ENCODE measurements at regions not wholly inside any gene's neighbourhood (a gene's known extent, or its start where the extent isn't known, plus 50 kb on each side); places are given as distances from the start of the nearest gene placed in this dataset.

DNA sequence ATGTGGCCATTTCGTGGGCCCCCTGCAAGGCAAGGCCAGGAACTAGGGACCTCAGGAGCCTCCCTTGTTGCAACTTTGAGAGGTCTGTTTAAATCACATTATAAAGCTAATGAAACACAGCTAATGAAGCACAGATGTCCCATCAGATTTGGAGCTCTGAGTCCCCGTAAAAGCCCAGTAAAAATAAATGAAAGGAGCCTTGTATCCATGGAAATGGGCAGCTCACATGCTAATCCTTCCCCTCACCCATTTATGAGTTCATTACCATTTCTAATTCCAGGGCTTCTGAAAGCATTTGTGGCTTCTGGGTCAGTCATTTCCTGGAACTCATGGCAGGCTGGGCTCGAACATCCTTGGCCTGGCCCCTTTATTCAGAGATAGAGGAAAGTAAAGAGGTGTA is 274.8 kb downstream of the SS18 start:
- no peak for DNase-seq
- Histone ChIP-seq H3K36me3 (ENCODE audit: control insufficient read depth in 3 of 3, insufficient read depth in 2 of 3, low read depth in 1 of 3, low read length in 3 of 3) (no peaks in the 10 kb centered on the region), H3K9me3 (ENCODE audit: control insufficient read depth in 2 of 2, insufficient read depth in 1 of 2, low read depth in 1 of 2, low read length in 1 of 2) (no peaks in the 10 kb centered on the region), H3K27me3 (ENCODE audit: control insufficient read depth in 3 of 3, insufficient read depth in 3 of 3, low read length in 3 of 3) (no peaks in the 10 kb centered on the region), H3K4me1 (ENCODE audit: control insufficient read depth in 3 of 3, insufficient read depth in 2 of 3, low read depth in 1 of 3, low read length in 2 of 3) (no peaks in the 10 kb centered on the region), H3K4me3 (ENCODE audit: low read depth in 1 of 3, low read length in 3 of 3) (no peak overlapping the region), H3K27ac (ENCODE audit: low read depth in 1 of 3, low read length in 2 of 3) (no peak overlapping the region)
- WGBS, 3 donors = 78 to 84% (median 83%) methylated on average over 3 of the region's 3 CpGs
- no peak for FAIRE-seq

DNA sequence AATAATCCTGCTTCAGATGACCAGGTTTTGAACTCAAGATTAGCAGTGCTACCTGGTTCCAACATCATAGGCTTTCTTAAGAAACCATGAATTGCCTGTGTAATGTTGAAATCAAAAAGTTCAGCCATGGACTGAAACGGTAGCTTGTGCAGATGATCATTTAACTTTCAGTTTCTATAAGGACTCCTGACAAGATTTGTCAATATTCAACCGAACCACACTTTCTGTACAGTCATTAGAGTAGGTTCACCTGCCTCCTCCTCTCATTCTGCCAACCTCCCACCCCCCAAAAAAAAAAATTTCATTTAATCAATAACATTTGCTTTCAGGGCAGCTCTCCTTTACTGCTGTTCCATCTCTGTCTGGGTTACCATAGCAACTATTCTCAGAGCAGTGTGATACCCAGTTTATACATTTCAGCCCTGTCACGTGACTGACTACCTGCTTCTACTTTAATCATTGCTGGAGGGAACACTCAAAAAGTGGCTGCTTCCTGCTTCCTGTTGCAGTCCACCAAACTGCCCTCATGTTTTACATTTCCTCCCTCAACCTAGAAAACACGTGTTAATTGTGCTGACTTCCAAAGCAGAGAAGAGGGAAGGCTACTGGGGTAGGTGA is 275.5 kb downstream of the SS18 start:
- Histone ChIP-seq H3K27ac (ENCODE audit: low read depth in 1 of 3, low read length in 2 of 3) (no peak overlapping the region), H3K9me3 (ENCODE audit: control insufficient read depth in 2 of 2, insufficient read depth in 1 of 2, low read depth in 1 of 2, low read length in 1 of 2) (no peaks in the 10 kb centered on the region), H3K4me3 (ENCODE audit: low read depth in 1 of 3, low read length in 3 of 3) (no peak overlapping the region), H3K4me1 (ENCODE audit: control insufficient read depth in 3 of 3, insufficient read depth in 2 of 3, low read depth in 1 of 3, low read length in 2 of 3) (no peaks in the 10 kb centered on the region), H3K27me3 (ENCODE audit: control insufficient read depth in 3 of 3, insufficient read depth in 3 of 3, low read length in 3 of 3) (no peaks in the 10 kb centered on the region), H3K36me3 (ENCODE audit: control insufficient read depth in 3 of 3, insufficient read depth in 2 of 3, low read depth in 1 of 3, low read length in 3 of 3) (no peaks in the 10 kb centered on the region)
- WGBS, 3 donors = 19 to 38% (median 23%) methylated on average over 4 of the region's 4 CpGs
- FAIRE-seq (no peak), DNase-seq (no peak)

DNA sequence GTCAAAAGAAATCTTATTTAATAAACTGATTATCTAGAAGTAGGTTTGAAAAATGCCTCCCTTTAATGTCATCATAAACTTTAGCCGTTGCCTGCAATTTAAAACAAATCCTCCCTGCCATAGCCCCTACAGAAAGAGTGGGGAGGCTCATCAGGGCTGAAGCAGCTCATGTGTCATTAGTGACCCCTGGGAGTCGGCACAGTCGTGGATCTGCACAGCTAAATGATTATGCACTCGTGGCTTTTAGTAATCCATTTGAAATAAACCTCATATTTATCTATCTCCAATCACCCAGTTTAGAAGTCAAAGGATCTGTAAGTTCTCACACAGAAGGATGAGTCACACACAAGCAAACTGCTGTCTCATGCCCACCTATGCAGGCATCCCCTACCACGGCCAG is 277.3 kb downstream of the SS18 start:
- WGBS, 3 donors = 57 to 72% (median 64%) methylated on average over 5 of the region's 5 CpGs
- Histone ChIP-seq H3K4me1 (ENCODE audit: control insufficient read depth in 3 of 3, insufficient read depth in 2 of 3, low read depth in 1 of 3, low read length in 2 of 3) (no peaks in the 10 kb centered on the region), H3K36me3 (ENCODE audit: control insufficient read depth in 3 of 3, insufficient read depth in 2 of 3, low read depth in 1 of 3, low read length in 3 of 3) (no peaks in the 10 kb centered on the region), H3K27me3 (ENCODE audit: control insufficient read depth in 3 of 3, insufficient read depth in 3 of 3, low read length in 3 of 3) (no peaks in the 10 kb centered on the region), H3K9me3 (ENCODE audit: control insufficient read depth in 2 of 2, insufficient read depth in 1 of 2, low read depth in 1 of 2, low read length in 1 of 2) (no peaks in the 10 kb centered on the region), H3K27ac (ENCODE audit: low read depth in 1 of 3, low read length in 2 of 3) (no peak overlapping the region), H3K4me3 (ENCODE audit: low read depth in 1 of 3, low read length in 3 of 3) (no peak overlapping the region)
- no peak for DNase-seq
- no peak for FAIRE-seq

DNA sequence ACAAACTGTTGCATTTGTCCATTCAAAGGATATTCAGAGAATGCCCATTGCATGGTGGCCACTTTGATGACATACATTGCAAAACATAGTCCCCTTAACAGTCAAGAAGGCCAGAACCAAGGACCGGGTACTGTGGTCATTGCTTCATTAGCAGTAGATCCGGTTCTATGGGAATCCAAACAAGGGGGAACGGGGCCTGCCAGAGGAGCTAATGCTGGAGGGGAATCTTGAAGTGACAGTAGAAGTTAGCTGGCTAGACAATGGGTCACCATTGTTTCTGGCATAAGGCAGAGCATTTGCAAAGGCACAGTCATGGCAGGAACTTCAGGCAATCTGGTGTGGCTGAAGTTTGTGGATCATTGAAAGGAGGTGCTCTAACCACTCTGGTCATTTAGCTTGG is 279.7 kb downstream of the SS18 start:
- Histone ChIP-seq H3K4me1 (ENCODE audit: control insufficient read depth in 3 of 3, insufficient read depth in 2 of 3, low read depth in 1 of 3, low read length in 2 of 3) (no peaks in the 10 kb centered on the region), H3K9me3 (ENCODE audit: control insufficient read depth in 2 of 2, insufficient read depth in 1 of 2, low read depth in 1 of 2, low read length in 1 of 2) (no peaks in the 10 kb centered on the region), H3K27ac (ENCODE audit: low read depth in 1 of 3, low read length in 2 of 3) (no peak overlapping the region), H3K27me3 (ENCODE audit: control insufficient read depth in 3 of 3, insufficient read depth in 3 of 3, low read length in 3 of 3) (no peaks in the 10 kb centered on the region), H3K36me3 (ENCODE audit: control insufficient read depth in 3 of 3, insufficient read depth in 2 of 3, low read depth in 1 of 3, low read length in 3 of 3) (no peaks in the 10 kb centered on the region), H3K4me3 (ENCODE audit: low read depth in 1 of 3, low read length in 3 of 3) (no peak overlapping the region)
- no peak for FAIRE-seq
- no peak for DNase-seq
- 88 to 93% (median 90%) methylated on average over 3 of the region's 3 CpGs for WGBS, 3 donors

DNA sequence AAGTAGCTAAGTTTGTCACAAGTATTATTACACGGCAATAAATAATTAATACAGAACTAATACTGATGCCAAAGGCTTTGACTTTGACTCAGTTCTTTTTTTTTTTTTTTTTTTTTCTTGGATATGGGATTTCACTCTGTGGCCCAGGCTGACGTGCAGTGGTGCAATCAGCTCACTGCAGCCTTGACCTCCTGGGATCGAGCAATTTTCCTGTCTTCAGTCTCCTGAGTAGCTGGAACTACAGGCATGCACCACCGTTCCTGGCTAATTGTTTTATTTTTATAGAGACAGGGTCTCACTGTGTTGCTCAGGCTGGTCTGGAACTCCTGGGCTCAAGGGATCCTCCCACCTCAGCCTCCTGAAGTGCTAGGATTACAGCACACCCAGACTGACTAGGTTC is 284.5 kb downstream of the SS18 start:
- no peak for FAIRE-seq
- no peaks in the 10 kb centered on the region for H3K9me3 ChIP-seq (ENCODE audit: control insufficient read depth in 2 of 2, insufficient read depth in 1 of 2, low read depth in 1 of 2, low read length in 1 of 2)
- DNase-seq = no peak
- H3K27ac ChIP-seq (ENCODE audit: low read depth in 1 of 3, low read length in 2 of 3) = no peak overlapping the region
- no peaks in the 10 kb centered on the region for H3K36me3 ChIP-seq (ENCODE audit: control insufficient read depth in 3 of 3, insufficient read depth in 2 of 3, low read depth in 1 of 3, low read length in 3 of 3)
- H3K27me3 ChIP-seq (ENCODE audit: control insufficient read depth in 3 of 3, insufficient read depth in 3 of 3, low read length in 3 of 3) = no peaks in the 10 kb centered on the region
- H3K4me1 ChIP-seq (ENCODE audit: control insufficient read depth in 3 of 3, insufficient read depth in 2 of 3, low read depth in 1 of 3, low read length in 2 of 3) = no peaks in the 10 kb centered on the region
- 67 to 80% (median 74%) methylated on average over 4 of the region's 4 CpGs for WGBS, 3 donors
- no peak overlapping the region for H3K4me3 ChIP-seq (ENCODE audit: low read depth in 1 of 3, low read length in 3 of 3)

DNA sequence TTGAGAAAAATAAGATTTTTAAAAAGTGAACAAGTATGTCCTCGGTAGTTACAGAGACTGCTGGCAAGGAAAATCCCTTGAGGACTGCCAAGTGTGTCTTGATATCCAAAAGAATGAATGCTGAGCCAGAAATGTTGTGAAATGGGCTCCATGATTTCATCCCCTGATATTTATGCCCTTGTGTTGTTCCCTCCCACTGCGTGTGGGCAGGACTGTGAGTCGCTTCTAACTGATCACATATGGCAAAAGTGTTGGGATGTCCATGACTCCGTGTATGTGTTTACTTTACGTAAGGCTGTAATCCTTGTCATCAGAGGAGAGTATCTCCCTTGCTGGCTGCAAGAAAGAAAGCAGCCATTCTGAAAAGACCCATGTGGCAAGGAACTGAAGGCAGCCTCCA is 285.1 kb downstream of the SS18 start:
- DNase-seq (no peak), FAIRE-seq (no peak)
- H3K27ac ChIP-seq (ENCODE audit: low read depth in 1 of 3, low read length in 2 of 3) = no peak overlapping the region

DNA sequence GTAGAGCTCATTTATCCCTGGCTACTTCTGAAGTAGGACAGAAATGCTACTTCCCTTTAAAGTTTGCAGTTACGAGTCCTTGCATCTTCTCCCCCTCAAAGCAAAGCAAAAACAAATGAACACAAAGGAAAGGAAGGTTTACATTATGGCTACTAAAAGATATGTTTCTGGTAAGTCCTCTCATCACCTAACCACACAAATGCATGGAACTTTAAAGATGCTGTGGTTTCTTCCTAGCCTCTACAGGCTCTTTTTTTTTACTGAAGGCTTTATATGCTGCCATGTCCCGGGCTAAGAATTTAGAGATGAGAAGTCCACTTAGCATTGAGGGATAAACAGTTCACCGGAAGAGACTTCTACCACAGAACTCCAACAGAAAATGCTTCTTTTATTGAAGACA is 291.2 kb downstream of the SS18 start:
- H3K9me3 ChIP-seq (ENCODE audit: control insufficient read depth in 2 of 2, insufficient read depth in 1 of 2, low read depth in 1 of 2, low read length in 1 of 2) = no peaks in the 10 kb centered on the region
- no peaks in the 10 kb centered on the region for H3K4me1 ChIP-seq (ENCODE audit: control insufficient read depth in 3 of 3, insufficient read depth in 2 of 3, low read depth in 1 of 3, low read length in 2 of 3)
- 83 to 93% (median 87%) methylated on average over 3 of the region's 3 CpGs for WGBS, 3 donors
- DNase-seq (no peak), FAIRE-seq (no peak)
- no peak overlapping the region for H3K4me3 ChIP-seq (ENCODE audit: low read depth in 1 of 3, low read length in 3 of 3)
- no peaks in the 10 kb centered on the region for H3K36me3 ChIP-seq (ENCODE audit: control insufficient read depth in 3 of 3, insufficient read depth in 2 of 3, low read depth in 1 of 3, low read length in 3 of 3)
- no peak overlapping the region for H3K27ac ChIP-seq (ENCODE audit: low read depth in 1 of 3, low read length in 2 of 3)
- no peaks in the 10 kb centered on the region for H3K27me3 ChIP-seq (ENCODE audit: control insufficient read depth in 3 of 3, insufficient read depth in 3 of 3, low read length in 3 of 3)

More for the DNA sequence above, 285.1 kb downstream of the SS18 start:
- no peak overlapping the region for H3K4me3 ChIP-seq (ENCODE audit: low read depth in 1 of 3, low read length in 3 of 3)
- H3K27me3 ChIP-seq (ENCODE audit: control insufficient read depth in 3 of 3, insufficient read depth in 3 of 3, low read length in 3 of 3) = no peaks in the 10 kb centered on the region
- 63 to 77% (median 75%) methylated on average over 5 of the region's 5 CpGs for WGBS, 3 donors
- no peaks in the 10 kb centered on the region for H3K36me3 ChIP-seq (ENCODE audit: control insufficient read depth in 3 of 3, insufficient read depth in 2 of 3, low read depth in 1 of 3, low read length in 3 of 3)
- no peaks in the 10 kb centered on the region for H3K4me1 ChIP-seq (ENCODE audit: control insufficient read depth in 3 of 3, insufficient read depth in 2 of 3, low read depth in 1 of 3, low read length in 2 of 3)
- H3K9me3 ChIP-seq (ENCODE audit: control insufficient read depth in 2 of 2, insufficient read depth in 1 of 2, low read depth in 1 of 2, low read length in 1 of 2) = no peaks in the 10 kb centered on the region

DNA sequence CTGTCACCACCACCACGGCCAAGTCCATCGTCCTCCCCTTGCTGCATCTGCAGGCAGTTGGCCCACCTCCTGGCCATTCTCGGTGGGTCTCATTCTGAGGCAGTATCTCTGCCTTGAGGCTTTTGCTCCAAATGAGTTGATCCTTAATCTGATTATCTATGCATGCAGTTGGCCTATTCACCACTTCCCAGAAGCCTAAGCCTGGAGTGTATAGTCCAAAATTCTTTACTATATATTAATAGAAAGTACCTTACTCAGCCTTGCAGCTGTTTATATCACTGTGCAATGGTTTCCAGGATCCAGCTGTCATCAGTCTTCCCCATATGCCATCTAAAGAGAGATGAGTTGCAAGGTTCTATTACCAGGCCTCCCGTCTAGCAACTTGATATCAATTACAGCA is 292.4 kb downstream of the SS18 start:
- Histone ChIP-seq H3K4me1 (ENCODE audit: control insufficient read depth in 3 of 3, insufficient read depth in 2 of 3, low read depth in 1 of 3, low read length in 2 of 3) (no peaks in the 10 kb centered on the region), H3K27me3 (ENCODE audit: control insufficient read depth in 3 of 3, insufficient read depth in 3 of 3, low read length in 3 of 3) (no peaks in the 10 kb centered on the region), H3K27ac (ENCODE audit: low read depth in 1 of 3, low read length in 2 of 3) (no peak overlapping the region), H3K4me3 (ENCODE audit: low read depth in 1 of 3, low read length in 3 of 3) (no peak overlapping the region), H3K36me3 (ENCODE audit: control insufficient read depth in 3 of 3, insufficient read depth in 2 of 3, low read depth in 1 of 3, low read length in 3 of 3) (no peaks in the 10 kb centered on the region), H3K9me3 (ENCODE audit: control insufficient read depth in 2 of 2, insufficient read depth in 1 of 2, low read depth in 1 of 2, low read length in 1 of 2) (no peaks in the 10 kb centered on the region)
- 82 to 86% (median 82%) methylated on average over 4 of the region's 4 CpGs for WGBS, 3 donors
- DNase-seq = no peak
- FAIRE-seq = no peak

DNA sequence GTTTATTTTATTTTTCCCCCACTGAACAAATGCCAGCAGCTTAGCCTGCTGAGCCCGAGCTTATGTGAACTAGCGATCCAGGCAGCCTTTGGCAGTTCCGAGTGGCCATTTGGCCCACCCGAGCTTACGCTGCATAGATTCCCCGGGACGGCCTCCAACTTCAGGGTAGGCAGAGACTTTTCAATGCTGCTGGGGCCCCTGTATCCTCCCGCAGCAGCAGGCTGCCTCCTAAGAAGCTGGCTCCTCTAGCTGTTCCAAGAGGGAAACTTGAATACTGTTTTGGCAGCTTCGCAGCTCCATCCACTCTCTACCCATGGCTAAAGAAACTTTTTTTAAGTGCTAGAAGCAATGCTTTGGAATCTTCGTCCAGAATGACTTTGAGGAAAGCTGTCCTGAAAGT is 295.2 kb downstream of the SS18 start:
- no peak overlapping the region for H3K27ac ChIP-seq (ENCODE audit: low read depth in 1 of 3, low read length in 2 of 3)
- DNase-seq (no peak), FAIRE-seq (no peak)
- 66 to 86% (median 80%) methylated on average over 10 of the region's 10 CpGs for WGBS, 3 donors
- H3K27me3 ChIP-seq (ENCODE audit: control insufficient read depth in 3 of 3, insufficient read depth in 3 of 3, low read length in 3 of 3) = no peaks in the 10 kb centered on the region
- no peaks in the 10 kb centered on the region for H3K4me1 ChIP-seq (ENCODE audit: control insufficient read depth in 3 of 3, insufficient read depth in 2 of 3, low read depth in 1 of 3, low read length in 2 of 3)
- no peaks in the 10 kb centered on the region for H3K36me3 ChIP-seq (ENCODE audit: control insufficient read depth in 3 of 3, insufficient read depth in 2 of 3, low read depth in 1 of 3, low read length in 3 of 3)
- no peaks in the 10 kb centered on the region for H3K9me3 ChIP-seq (ENCODE audit: control insufficient read depth in 2 of 2, insufficient read depth in 1 of 2, low read depth in 1 of 2, low read length in 1 of 2)
- H3K4me3 ChIP-seq (ENCODE audit: low read depth in 1 of 3, low read length in 3 of 3) = no peak overlapping the region

Data from small intestine (tissue), 7 donors.